HepG2 (cell line): ENCODE measurements at regions not wholly inside any gene's neighbourhood (a gene's known extent, or its start where the extent isn't known, plus 50 kb on each side); places are given as distances from the start of the nearest gene placed in this dataset.

Experiments
- ATAC-seq: fragments of 200-7000 bp; cut with Tn5 transposase; 3 replicates; pipeline ENCODE4 v1.9.1; 2020; ENCODE audit warnings: mild to moderate bottlenecking, moderate library complexity
- BruUV-seq: library from RNA; stranded (reverse); fragments of 400-500 nt; replicated peaks from 2 replicates; lab custom pipeline; 2021; lab: Mats Ljungman, UMichigan
- CTCF ChIA-PET: fragments of 300-600 bp; formaldehyde crosslinking; extraction: SDS; loops from one replicate; lab custom pipeline; 2021; ENCODE audit warnings: low total read pairs, inconsistent platforms, low intra/inter-chr PET ratio; lab: Yijun Ruan, JAX
- POLR2A ChIA-PET: fragments of 350-600 bp; sonication (Branson Sonifier 250); formaldehyde crosslinking; loops from one replicate; lab custom pipeline; 2020; ENCODE audit warnings: antibody characterized with exemption, inconsistent platforms; lab: Yijun Ruan, JAX
- DNase-seq: peaks from one replicate; pipeline ENCODE4 v3.0.0-alpha.2; 2015; ENCODE audit warnings: low spot score
- FAIRE-seq: peaks from 3 replicates; lab custom pipeline; 2011; peaks lifted over from hg19 to GRCh38; lab: Jason Lieb, UNC
- H2AFZ ChIP-seq: one replicate; pipeline ENCODE4 v1.6.1; 2011; ENCODE audit warnings: low read length, inconsistent platforms
- H3K27ac ChIP-seq: fragments of 300-600 bp; 3 replicates; pipeline ENCODE4 v1.8.0; 2011; ENCODE audit warnings: mixed run types, mild to moderate bottlenecking, mixed read lengths, low read length, inconsistent platforms; ENCODE audit not compliant: insufficient read depth; ENCODE audit errors: extremely low read length
- H3K27me3 ChIP-seq, 2 experiments: fragments of 200-600 bp in 1 of 2; 2 replicates in 1 of 2; 3 replicates in 1 of 2; pipeline versions ENCODE4 v1.6.0 to v1.8.0; 2011; ENCODE audit warnings: low read length in 2 of 2, mild to moderate bottlenecking in 2 of 2, moderate library complexity in 2 of 2, inconsistent platforms in 1 of 2; ENCODE audit not compliant: insufficient read depth in 2 of 2, control insufficient read depth in 1 of 2
- H3K36me3 ChIP-seq, 2 experiments: fragments of 200-600 bp in 1 of 2; replicated peaks in 1 of 2; 2 replicates in 1 of 2; 3 replicates in 1 of 2; pipeline versions ENCODE4 v1.5.1 to v1.8.0; 2011; ENCODE audit warnings: low read length in 2 of 2, inconsistent platforms in 1 of 2; ENCODE audit not compliant: insufficient read depth in 2 of 2, control insufficient read depth in 1 of 2
- H3K4me1 ChIP-seq: 2 replicates; pipeline ENCODE4 v1.5.1; 2012; ENCODE audit warnings: low read length, inconsistent platforms; ENCODE audit not compliant: insufficient read depth
- H3K4me2 ChIP-seq: 2 replicates; pipeline ENCODE4 v1.6.0; 2011; ENCODE audit warnings: low read depth, low read length, inconsistent platforms
- H3K4me3 ChIP-seq, 3 experiments: fragments of 200-600 bp in 1 of 3; sonication (generic), shearing (Covaris generic) in 1 of 3; replicated peaks in 1 of 3; 2 replicates each; pipeline ENCODE4 v1.5.1; 2011 to 2016; ENCODE audit warnings: low read length in 3 of 3, inconsistent platforms in 2 of 3, low read depth in 2 of 3, mild to moderate bottlenecking in 2 of 3, control low read depth in 1 of 3, mixed read lengths in 1 of 3; ENCODE audit not compliant: insufficient read depth in 1 of 3
- H3K79me2 ChIP-seq: one replicate; pipeline ENCODE4 v1.6.1; 2011; ENCODE audit warnings: low read length, inconsistent platforms; ENCODE audit not compliant: insufficient read depth
- H3K9ac ChIP-seq: 2 replicates; pipeline ENCODE4 v1.6.0; 2011; ENCODE audit warnings: mild to moderate bottlenecking, low read depth, low read length, inconsistent platforms; ENCODE audit not compliant: insufficient read depth
- H3K9me3 ChIP-seq: 2 replicates; pipeline ENCODE4 v1.5.1; 2012; ENCODE audit warnings: mild to moderate bottlenecking, low read length
- H4K20me1 ChIP-seq: 2 replicates; pipeline ENCODE4 v1.6.0; 2011; ENCODE audit warnings: inconsistent platforms, mild to moderate bottlenecking, low read length, moderate library complexity; ENCODE audit not compliant: insufficient read depth
- MED1 ChIP-seq: sonication (generic); formaldehyde crosslinking; IDR thresholded peaks from 2 replicates; pipeline ENCODE4 v1.4.0; 2020; ENCODE audit warnings: missing genetic modification reagents
- RARG ChIP-seq: sonication (generic); formaldehyde crosslinking; IDR thresholded peaks from 2 replicates; pipeline ENCODE4 v1.4.0; 2020; ENCODE audit warnings: low read depth, mild to moderate bottlenecking, missing genetic modification reagents
- SALL1 ChIP-seq: sonication (generic); formaldehyde crosslinking; IDR thresholded peaks from 2 replicates; pipeline ENCODE4 v1.8.0; 2022; ENCODE audit warnings: mild to moderate bottlenecking, missing genetic modification reagents
- SOX6 ChIP-seq, 2 experiments: fragments of 450-650 bp in 1 of 2; sonication (generic) in 1 of 2; formaldehyde crosslinking in 1 of 2; IDR thresholded peaks; 2 replicates each; pipeline versions ENCODE4 v1.4.0 to v1.6.1; 2017 to 2020; ENCODE audit warnings: antibody characterized with exemption in 1 of 2, mild to moderate bottlenecking in 1 of 2, missing genetic modification reagents in 1 of 2
- THYN1 ChIP-seq: sonication (generic); formaldehyde crosslinking; IDR thresholded peaks from 2 replicates; pipeline ENCODE4 v1.8.1; 2023; ENCODE audit warnings: low read depth, mild to moderate bottlenecking, moderate library complexity, missing genetic modification reagents, borderline replicate concordance
- YY1 ChIP-seq: IDR thresholded peaks from 2 replicates; pipeline ENCODE4 v1.6.1; 2011; ENCODE audit warnings: low read length, low read depth, moderate library complexity, mild to moderate bottlenecking; ENCODE audit not compliant: insufficient read depth, insufficient replicate concordance
- ZC3H13 ChIP-seq: sonication (generic); formaldehyde crosslinking; IDR thresholded peaks from 2 replicates; pipeline ENCODE4 v1.8.1; 2023; ENCODE audit warnings: mild to moderate bottlenecking, missing genetic modification reagents, moderate library complexity
- ZNF644 ChIP-seq: IDR thresholded peaks from 2 replicates; pipeline ENCODE4 v1.6.1; 2016; ENCODE audit warnings: low read depth
- ZNF652 ChIP-seq: IDR thresholded peaks from 2 replicates; pipeline ENCODE4 v1.6.1; 2016; ENCODE audit warnings: low read depth, borderline replicate concordance
- WGBS: methylation state at CpG from one replicate; pipeline ENCODE4 v1.1.6; 2017; ENCODE audit warnings: low lambda C conversion rate; 5-methylcytosine and 5-hydroxymethylcytosine counted together
- in situ Hi-C: cut with HindIII; loops from 2 replicates; pipeline ENCODE4 v1.10.0; 2017; ENCODE audit warnings: low pct_unique_long_range_greater_than_20kb; ENCODE audit not compliant: extremely low pct_ligation_motif_present
- intact Hi-C: fragments of 100-400 bp; cut with micrococcal nuclease; formaldehyde crosslinking; loops from one replicate; pipeline ENCODE4 v1.10.0; 2022; ENCODE audit not compliant: unreplicated experiment
- TF ChIP-seq, protein P1 (sequence below): IDR thresholded peaks from 2 replicates; pipeline ENCODE4 v1.6.1; 2012; ENCODE audit warnings: low read length, improper control_type of control experiment
- TF ChIP-seq, protein P2 (sequence below): sonication (generic); formaldehyde crosslinking; IDR thresholded peaks from 2 replicates; pipeline ENCODE4 v1.4.0; 2020; ENCODE audit warnings: missing genetic modification reagents
- TF ChIP-seq, protein P3 (sequence below): IDR thresholded peaks from 2 replicates; pipeline ENCODE4 v1.6.1; 2016; ENCODE audit warnings: low read depth
- TF ChIP-seq, protein P4 (sequence below): sonication (generic); formaldehyde crosslinking; IDR thresholded peaks from 2 replicates; pipeline ENCODE4 v1.4.0; 2020; ENCODE audit warnings: missing genetic modification reagents

DNA sequence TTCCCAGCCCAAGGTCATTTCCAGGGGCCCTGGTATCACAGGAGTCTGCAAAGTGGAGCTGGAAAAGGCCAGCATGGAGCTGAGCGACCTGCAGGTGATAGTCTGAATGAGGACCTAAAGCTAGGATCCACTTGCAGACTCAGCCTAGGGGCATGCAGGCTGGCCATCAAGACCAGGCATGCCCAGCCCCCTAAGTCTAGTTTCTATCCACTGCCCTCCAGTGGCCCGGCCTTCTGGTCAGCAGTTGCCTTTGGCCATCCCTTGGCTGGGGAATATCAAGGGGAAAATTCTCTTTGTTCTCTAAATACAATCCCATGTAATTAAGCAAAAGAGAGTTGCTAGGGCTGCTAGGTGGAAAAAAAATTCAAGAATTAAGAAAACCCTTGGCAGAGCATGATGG is 96.3 kb upstream of the LHX5 start (continued):
- TF ChIP-seq MED1 (CRISPR knock-in tag) = no peak
- no peak for TF ChIP-seq ZNF644 (CRISPR knock-in tag)
- TF ChIP-seq YY1 = no peak
- TF ChIP-seq, protein P1, sequence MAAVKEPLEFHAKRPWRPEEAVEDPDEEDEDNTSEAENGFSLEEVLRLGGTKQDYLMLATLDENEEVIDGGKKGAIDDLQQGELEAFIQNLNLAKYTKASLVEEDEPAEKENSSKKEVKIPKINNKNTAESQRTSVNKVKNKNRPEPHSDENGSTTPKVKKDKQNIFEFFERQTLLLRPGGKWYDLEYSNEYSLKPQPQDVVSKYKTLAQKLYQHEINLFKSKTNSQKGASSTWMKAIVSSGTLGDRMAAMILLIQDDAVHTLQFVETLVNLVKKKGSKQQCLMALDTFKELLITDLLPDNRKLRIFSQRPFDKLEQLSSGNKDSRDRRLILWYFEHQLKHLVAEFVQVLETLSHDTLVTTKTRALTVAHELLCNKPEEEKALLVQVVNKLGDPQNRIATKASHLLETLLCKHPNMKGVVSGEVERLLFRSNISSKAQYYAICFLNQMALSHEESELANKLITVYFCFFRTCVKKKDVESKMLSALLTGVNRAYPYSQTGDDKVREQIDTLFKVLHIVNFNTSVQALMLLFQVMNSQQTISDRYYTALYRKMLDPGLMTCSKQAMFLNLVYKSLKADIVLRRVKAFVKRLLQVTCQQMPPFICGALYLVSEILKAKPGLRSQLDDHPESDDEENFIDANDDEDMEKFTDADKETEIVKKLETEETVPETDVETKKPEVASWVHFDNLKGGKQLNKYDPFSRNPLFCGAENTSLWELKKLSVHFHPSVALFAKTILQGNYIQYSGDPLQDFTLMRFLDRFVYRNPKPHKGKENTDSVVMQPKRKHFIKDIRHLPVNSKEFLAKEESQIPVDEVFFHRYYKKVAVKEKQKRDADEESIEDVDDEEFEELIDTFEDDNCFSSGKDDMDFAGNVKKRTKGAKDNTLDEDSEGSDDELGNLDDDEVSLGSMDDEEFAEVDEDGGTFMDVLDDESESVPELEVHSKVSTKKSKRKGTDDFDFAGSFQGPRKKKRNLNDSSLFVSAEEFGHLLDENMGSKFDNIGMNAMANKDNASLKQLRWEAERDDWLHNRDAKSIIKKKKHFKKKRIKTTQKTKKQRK = no peak
- TF ChIP-seq, protein P2, sequence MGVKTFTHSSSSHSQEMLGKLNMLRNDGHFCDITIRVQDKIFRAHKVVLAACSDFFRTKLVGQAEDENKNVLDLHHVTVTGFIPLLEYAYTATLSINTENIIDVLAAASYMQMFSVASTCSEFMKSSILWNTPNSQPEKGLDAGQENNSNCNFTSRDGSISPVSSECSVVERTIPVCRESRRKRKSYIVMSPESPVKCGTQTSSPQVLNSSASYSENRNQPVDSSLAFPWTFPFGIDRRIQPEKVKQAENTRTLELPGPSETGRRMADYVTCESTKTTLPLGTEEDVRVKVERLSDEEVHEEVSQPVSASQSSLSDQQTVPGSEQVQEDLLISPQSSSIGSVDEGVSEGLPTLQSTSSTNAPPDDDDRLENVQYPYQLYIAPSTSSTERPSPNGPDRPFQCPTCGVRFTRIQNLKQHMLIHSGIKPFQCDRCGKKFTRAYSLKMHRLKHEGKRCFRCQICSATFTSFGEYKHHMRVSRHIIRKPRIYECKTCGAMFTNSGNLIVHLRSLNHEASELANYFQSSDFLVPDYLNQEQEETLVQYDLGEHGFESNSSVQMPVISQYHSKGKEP (CRISPR knock-in tag) = no peak
- TF ChIP-seq, protein P3, sequence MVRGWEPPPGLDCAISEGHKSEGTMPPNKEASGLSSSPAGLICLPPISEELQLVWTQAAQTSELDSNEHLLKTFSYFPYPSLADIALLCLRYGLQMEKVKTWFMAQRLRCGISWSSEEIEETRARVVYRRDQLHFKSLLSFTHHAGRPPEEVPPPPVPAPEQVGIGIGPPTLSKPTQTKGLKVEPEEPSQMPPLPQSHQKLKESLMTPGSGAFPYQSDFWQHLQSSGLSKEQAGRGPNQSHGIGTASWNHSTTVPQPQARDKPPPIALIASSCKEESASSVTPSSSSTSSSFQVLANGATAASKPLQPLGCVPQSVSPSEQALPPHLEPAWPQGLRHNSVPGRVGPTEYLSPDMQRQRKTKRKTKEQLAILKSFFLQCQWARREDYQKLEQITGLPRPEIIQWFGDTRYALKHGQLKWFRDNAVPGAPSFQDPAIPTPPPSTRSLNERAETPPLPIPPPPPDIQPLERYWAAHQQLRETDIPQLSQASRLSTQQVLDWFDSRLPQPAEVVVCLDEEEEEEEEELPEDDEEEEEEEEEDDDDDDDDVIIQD (CRISPR knock-in tag) = no peak
- no peak for TF ChIP-seq SALL1 (CRISPR knock-in tag)

DNA sequence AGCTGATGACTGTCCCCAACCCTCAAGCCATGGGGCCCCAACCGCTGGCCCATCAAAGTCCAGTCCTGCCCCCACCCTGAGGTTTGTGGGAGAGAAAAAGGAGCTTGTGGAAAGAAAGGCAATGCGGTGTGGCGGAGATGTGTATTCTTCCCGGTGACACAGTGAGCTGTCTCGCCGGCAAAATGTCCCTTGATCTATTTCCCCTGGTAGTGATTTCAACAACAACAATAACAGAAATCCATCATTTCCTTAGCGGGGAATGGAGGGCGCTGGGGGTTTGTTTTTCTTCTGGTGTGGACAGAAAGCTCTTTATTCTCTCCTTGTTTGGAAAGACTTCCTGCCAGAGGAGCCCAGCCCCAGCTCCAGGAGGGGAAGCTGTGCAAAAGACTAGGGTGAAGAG is 93.7 kb upstream of the LHX5 start:
- ChIA-PET POLR2A (no interaction called here), CTCF (no interaction called here)
- Histone ChIP-seq H2AFZ (no peak overlapping the region), H3K79me2 (no peaks in the 10 kb centered on the region), H3K4me1 (no peaks in the 10 kb centered on the region), H3K27me3 (peaks cover 4 to 39% of the 10 kb centered on the region in 2 experiments), H3K9ac (no peak overlapping the region), H3K36me3 (no peaks in the 10 kb centered on the region), H3K4me2 (no peak overlapping the region), H3K27ac (no peak overlapping the region), H3K4me3 (no peak overlapping the region), H4K20me1 (no peaks in the 10 kb centered on the region), H3K9me3 (no peaks in the 10 kb centered on the region)
- in situ Hi-C loops (no loop called here), intact Hi-C loops (no loop called here)
- no TSS peak for BruUV-seq
- FAIRE-seq (no peak), DNase-seq (no peak), ATAC-seq (no peak)
- WGBS = 21% methylated on average over 8 of the region's 8 CpGs
- TF ChIP-seq SOX6 (IDR thresholded peaks at IDR 0.05) (no peak), SOX6 (CRISPR knock-in tag; IDR thresholded peaks at IDR 0.05) (no peak), ZC3H13 (no peak), THYN1 (CRISPR knock-in tag) (no peak), RARG (CRISPR knock-in tag) (no peak), ZNF652 (no peak), YY1 (no peak)
- TF ChIP-seq, protein P4, sequence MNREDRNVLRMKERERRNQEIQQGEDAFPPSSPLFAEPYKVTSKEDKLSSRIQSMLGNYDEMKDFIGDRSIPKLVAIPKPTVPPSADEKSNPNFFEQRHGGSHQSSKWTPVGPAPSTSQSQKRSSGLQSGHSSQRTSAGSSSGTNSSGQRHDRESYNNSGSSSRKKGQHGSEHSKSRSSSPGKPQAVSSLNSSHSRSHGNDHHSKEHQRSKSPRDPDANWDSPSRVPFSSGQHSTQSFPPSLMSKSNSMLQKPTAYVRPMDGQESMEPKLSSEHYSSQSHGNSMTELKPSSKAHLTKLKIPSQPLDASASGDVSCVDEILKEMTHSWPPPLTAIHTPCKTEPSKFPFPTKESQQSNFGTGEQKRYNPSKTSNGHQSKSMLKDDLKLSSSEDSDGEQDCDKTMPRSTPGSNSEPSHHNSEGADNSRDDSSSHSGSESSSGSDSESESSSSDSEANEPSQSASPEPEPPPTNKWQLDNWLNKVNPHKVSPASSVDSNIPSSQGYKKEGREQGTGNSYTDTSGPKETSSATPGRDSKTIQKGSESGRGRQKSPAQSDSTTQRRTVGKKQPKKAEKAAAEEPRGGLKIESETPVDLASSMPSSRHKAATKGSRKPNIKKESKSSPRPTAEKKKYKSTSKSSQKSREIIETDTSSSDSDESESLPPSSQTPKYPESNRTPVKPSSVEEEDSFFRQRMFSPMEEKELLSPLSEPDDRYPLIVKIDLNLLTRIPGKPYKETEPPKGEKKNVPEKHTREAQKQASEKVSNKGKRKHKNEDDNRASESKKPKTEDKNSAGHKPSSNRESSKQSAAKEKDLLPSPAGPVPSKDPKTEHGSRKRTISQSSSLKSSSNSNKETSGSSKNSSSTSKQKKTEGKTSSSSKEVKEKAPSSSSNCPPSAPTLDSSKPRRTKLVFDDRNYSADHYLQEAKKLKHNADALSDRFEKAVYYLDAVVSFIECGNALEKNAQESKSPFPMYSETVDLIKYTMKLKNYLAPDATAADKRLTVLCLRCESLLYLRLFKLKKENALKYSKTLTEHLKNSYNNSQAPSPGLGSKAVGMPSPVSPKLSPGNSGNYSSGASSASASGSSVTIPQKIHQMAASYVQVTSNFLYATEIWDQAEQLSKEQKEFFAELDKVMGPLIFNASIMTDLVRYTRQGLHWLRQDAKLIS (CRISPR knock-in tag) = no peak
